HG02763 (cell line): ENCODE measurements at regions not wholly inside any gene's neighbourhood (a gene's known extent, or its start where the extent isn't known, plus 50 kb on each side); places are given as distances from the start of the nearest gene placed in this dataset.

ENCODE experiments used
- ATAC-seq: cut with Tn5 transposase; IDR thresholded peaks from one replicate; pipeline ENCODE4 v1.9.1; 2021; ENCODE audit warnings: mild to moderate bottlenecking, moderate library complexity; ENCODE audit not compliant: unreplicated experiment

DNA sequence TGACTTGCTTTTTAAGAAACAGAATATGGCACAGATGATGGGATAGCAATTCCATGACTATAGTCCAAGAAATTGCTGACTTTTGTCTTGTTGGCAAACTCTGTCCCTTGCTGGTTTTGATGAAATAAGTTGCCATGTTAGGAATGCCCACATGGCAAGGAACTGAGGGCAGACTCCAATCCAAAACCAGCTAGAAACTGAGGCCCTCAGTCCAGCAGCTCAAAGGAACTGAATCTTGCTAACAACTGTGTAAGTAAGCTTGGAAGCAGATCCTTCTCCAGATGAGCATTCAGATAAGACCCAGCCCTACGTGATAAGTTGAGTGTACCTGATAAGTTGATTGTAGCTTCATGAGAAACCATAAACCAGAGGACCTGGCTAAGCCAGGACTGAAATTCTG, 64.3 kb upstream of the BMPER start:
- no peak for ATAC-seq

DNA sequence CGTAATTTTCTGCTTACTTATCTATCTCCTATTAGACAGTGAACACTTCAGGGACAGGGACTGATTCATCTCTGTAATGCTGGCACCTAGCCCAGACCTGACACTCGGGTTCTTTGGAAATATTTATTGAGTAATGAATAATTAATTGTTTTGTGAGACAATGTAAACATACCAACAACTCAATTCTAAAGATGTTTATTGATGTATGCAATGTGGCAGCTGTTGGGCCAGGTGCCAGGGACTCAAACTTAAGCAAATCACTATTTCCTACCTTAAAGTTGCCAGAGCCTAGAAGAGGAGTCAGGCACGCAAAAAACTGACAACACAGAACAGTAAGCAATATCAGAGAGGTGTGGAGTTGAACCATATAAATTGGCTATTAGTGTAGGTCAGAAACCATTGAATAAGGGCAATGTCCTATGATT, 63.6 kb upstream of the BMPER start:
- no peak for ATAC-seq

DNA sequence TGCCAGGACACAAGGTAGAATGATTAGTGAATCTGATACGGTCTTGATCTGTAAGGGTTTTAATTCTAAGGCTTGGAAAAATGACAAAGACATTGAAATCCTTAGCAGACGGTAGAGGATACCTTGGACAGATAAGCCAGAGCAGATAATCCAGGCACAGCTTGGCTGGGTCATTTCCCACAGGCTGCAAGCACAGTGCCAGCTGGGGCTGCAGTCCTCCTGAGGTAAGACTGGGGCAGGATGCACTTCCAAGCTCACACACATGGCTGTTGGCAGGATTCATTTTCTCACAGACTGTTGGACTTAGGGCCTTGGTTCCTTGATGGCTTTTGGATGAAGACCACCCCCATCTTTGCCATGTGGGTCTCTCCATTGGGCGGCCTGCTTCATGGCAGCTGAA, 63.2 kb upstream of the BMPER start:
- no peak for ATAC-seq

DNA sequence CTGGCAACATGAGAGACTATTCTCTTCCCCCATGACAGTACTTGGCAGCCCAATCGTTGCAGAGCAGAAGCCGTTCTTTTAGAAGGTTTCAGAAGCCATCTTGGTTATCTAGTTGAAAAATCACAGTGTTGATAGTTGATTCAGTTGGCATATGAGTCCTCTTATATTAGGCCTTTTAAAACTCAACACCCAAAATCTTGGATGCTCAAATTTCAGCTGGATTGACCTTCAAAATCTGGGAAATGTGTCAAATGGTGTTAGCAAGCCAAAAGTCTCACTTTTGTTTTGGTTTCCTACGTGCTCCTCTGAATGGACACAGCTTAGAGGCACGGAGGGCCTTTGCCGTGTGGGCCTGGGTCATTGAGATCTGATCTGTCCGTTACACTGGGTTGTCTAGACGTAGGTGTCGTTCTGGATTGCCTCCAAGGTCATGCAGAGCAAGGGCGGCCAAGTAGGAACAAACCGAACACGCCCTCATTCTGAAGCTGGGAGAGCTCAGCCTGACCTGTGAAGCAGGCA, 59.3 kb upstream of the BMPER start:
- ATAC-seq: no peak

DNA sequence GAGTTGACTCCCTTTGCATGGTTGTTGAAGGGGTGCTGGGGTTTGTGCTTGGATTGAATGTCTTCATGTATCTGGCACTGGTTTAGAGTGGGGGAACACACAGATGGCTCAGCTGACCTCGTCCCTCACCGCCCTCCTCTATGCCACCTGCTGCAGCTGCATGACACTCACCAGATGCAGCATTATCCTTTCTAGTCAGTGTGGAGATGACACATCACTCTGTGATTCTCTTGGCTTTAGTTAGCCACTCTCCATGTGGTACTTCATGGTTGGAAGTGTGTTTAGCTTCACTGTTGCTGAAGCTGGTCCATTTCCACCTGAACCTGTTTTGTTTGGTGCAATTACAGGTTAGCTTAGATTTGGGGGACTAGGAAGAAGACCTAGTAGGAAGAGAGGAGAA, 56.3 kb upstream of the BMPER start:
- ATAC-seq: no peak

DNA sequence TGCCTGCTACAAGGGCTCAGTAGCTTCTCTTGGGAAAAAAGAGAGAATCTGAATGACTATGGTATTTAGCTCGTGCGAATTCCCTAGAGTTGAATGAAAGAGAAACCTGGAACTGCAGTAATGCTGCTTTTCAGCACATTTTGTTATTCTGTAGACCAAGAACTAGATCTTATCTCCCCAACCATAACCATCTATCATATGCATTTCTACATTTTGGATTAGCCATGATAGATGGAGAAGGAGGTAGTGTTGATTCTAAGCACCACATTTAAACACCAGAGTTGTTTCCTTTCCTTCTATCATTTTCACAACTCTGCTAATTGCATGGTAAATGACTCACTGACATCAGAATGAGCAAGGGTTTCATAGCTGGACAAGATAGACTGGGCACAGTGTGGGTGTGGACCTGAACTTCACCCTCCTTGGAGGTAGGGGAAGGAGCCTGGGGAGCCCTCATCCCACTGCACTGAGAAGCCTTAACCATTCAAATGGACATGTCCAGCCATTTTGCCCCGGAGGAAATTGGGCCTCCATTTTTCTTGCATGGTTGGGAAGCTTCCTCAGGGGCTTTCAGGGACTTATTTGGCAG, 55.3 kb upstream of the BMPER start:
- ATAC-seq: no peak

DNA sequence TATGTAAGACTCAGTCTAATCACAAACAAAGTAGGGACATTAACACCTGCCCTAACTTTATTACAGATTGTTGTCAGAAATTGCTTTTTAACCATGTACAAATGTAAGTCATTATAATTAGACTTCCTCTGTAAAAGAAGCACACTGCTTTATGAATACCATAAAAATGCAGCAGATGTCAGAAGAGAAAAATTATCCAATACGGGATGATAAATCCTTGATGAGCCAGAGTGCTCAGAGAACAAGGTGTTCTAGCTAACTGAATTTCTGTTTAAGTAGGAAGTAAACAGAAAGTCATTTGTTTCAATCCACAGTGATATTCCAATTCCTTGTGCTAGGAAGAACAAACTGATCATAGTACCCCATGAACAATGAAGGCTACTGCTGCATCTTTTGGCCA, 54.6 kb upstream of the BMPER start:
- no peak for ATAC-seq

DNA sequence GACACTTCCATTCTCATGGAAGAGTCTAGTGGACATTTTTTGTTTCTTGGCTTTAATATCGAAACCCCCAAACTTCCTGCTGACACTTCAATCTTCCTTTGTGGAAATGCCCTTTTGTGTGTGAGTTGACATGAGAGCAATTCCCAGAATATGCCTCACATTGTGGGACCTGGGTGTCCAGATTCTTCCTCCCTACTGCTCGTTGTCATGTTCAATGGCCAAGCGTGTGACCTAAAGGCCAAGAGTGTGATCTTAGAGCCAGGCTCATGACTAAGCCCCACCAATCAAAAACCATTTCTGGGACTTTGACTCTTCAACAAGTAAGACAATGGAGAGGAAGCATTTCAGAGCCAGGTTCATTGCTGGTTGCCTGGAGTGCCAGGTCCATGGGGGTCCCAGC, 52.5 kb upstream of the BMPER start:
- no peak for ATAC-seq

DNA sequence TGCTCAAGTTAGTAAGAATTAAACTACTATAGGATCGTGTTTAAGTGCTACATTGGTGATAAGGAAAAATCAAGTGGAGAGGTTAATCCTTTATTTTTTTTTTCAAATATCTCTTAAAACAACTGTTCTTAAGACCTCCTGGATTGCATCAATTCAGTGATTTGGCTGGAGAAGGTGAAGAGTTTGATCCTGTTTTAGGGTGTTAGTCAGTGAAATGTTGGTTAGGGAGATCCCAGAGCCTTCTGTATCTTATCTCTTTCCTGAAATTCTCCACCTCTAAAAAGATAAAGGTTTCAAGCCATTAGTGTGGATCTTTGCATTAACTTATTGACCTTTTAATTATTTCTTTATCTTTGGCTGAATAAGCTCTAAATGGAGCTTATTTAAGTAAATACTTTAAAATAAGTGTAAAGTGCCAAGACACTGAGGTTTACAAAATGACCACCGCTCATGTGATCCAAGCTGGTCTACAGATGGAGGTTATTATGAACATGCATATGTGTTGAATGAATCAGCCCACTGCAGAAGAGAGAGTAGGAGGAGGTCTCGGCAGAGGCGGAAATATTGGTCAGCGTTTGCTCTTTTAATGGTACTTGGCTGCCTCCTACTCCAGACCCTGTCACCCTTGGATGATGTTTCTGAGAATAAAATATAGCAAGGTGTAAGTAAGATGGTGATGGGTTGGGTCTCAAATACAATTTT, 51.8 kb upstream of the BMPER start:
- no peak for ATAC-seq

DNA sequence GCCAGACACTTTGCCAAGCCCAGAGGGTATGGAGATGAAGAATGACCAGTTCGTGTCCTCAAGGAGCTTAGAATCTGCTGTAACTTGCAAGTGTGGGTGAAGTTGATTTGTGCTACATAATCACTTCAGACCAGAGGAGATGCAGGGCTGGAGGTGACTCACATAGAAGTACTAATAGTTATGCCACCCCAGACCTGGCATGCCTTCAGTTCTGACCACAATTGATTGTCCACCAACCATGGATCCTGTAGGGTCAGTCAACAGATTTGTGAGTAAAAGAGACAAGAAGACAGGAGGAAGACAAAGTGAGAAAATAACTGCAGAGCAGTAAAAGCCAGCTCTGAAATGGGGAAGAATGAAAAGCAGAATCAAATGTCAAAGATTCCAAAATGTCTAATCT, 51.2 kb upstream of the BMPER start:
- ATAC-seq: no peak

DNA sequence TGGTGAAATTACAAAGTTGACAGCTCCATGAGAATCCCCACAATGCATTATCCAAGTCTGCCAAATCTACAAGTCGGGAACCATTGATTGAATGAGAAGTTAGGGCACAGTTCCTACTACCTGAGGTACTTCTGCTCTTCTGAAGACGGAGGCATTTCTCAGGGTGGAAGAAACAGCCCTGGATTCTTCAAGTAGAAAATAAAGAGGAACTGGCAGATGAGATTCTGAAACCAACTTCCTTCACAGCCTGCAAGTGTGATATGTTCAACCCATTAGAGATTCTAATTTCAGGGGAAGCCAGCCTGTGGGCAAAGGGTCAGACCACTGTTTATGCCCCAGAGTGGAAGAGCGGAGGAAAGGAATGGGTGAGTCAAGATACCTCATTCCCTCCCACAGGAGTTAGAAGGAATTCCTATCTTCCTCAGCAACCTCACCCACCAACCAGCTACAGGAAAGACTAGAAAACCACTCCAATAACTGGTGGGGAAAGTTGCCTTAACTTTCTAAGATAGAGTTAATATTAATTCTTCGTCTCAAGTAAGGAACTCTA, 50.5 kb upstream of the BMPER start:
- no peak for ATAC-seq
